ENCODE measurements at regions not wholly inside any gene's neighbourhood (a gene's known extent, or its start where the extent isn't known, plus 50 kb on each side); places are given as distances from the start of the nearest gene placed in this dataset.

GRCh38 chr7:10703059-10703458 is 270.6 kb upstream of the PHF14 start:
- Histone ChIP-seq H4K91ac (ENCODE audit: insufficient read depth, low read depth, low read length) (no peak overlapping the region), H2BK5ac (ENCODE audit: low read depth, low read length, poor library complexity, severe bottlenecking) (no peak overlapping the region), H3K14ac (replicated peaks; ENCODE audit: low read depth, low read length) (no peak overlapping the region), H3K56ac (ENCODE audit: extremely low read depth, insufficient read depth, low read length) (no peak overlapping the region), H3K27ac (ENCODE audit: insufficient read depth, low read length) (no peak overlapping the region), H3K9me3 (ENCODE audit: control insufficient read depth, insufficient read depth, low read length) (peaks cover 6% of the 10 kb centered on the region; the same call in 1 of the 2 replicates), H3K9me1 (ENCODE audit: insufficient read depth, low read length) (no peaks in the 10 kb centered on the region), H4K5ac (ENCODE audit: low read depth, low read length) (no peak overlapping the region), H3K9ac (ENCODE audit: low read depth, low read length) (no peak overlapping the region), H2BK15ac (ENCODE audit: low read depth, low read length) (no peak overlapping the region), H2AK5ac (ENCODE audit: low read depth, low read length) (no peak overlapping the region), H2AK9ac (replicated peaks; ENCODE audit: low read depth, low read length, poor library complexity) (no peak overlapping the region), H3K18ac (ENCODE audit: low read depth, low read length) (no peak overlapping the region), H3K4me2 (ENCODE audit: low read depth, low read length) (no peak overlapping the region), H3K4me3 (ENCODE audit: insufficient read depth, low read depth, low read length) (no peak overlapping the region), H2BK120ac (ENCODE audit: low read depth, low read length) (no peak overlapping the region), H4K8ac (ENCODE audit: low read depth in 2 of 2, low read length in 2 of 2) (no peak overlapping the region), H2AFZ (replicated peaks; ENCODE audit: low read length, poor library complexity) (no peak overlapping the region), H3K27me3 (ENCODE audit: control insufficient read depth, insufficient read depth, low read length) (no peaks in the 10 kb centered on the region), H3K4ac (ENCODE audit: low read depth, low read length) (no peak overlapping the region), H3K79me1 (ENCODE audit: low read depth in 1 of 2, low read length in 2 of 2) (no peaks in the 10 kb centered on the region), H3K23ac (ENCODE audit: low read depth, low read length) (no peak overlapping the region), H3K36me3 (ENCODE audit: control insufficient read depth, insufficient read depth, low read length) (no peaks in the 10 kb centered on the region), H3K4me1 (ENCODE audit: control insufficient read depth, insufficient read depth, low read length) (no peaks in the 10 kb centered on the region), H2BK20ac (ENCODE audit: low read depth, low read length) (no peak overlapping the region), H4K20me1 (ENCODE audit: insufficient read depth, low read length) (no peaks in the 10 kb centered on the region)
- ATAC-seq (ENCODE audit: low read depth) (no peak), DNase-seq (no peak)
- POLR2A ChIA-PET (ENCODE audit: unreplicated experiment), result no interaction called here
- no TSS peak for BruUV-seq (replicated peaks)
- TF ChIP-seq RFX5 (IDR thresholded peaks at IDR 0.05; ENCODE audit: low read depth, low read length) (no peak), ELK1 (IDR thresholded peaks at IDR 0.05; ENCODE audit: borderline replicate concordance, low read depth, low read length) (no peak), RAD21 (IDR thresholded peaks at IDR 0.05; ENCODE audit: low read length) (no peak), NFE2L2 (IDR thresholded peaks at IDR 0.05; ENCODE audit: low read depth, low read length) (no peak), MAZ (IDR thresholded peaks at IDR 0.05; ENCODE audit: borderline replicate concordance, low read depth, low read length) (no peak), POLR2A (IDR thresholded peaks at IDR 0.05; ENCODE audit: low read depth, low read length) (no peak), FOS (IDR thresholded peaks at IDR 0.05; ENCODE audit: low read depth, low read length) (no peak), CEBPB (IDR thresholded peaks at IDR 0.05; ENCODE audit: low read depth, low read length) (no peak), MXI1 (IDR thresholded peaks at IDR 0.05; ENCODE audit: borderline replicate concordance, low read depth, low read length) (no peak), CHD1 (IDR thresholded peaks at IDR 0.05; ENCODE audit: low read depth, low read length) (no peak), SMC3 (IDR thresholded peaks at IDR 0.05; ENCODE audit: low read depth, low read length) (no peak), MAFK (IDR thresholded peaks at IDR 0.05; ENCODE audit: low read depth, low read length) (no peak)
- TF ChIP-seq, protein P1, sequence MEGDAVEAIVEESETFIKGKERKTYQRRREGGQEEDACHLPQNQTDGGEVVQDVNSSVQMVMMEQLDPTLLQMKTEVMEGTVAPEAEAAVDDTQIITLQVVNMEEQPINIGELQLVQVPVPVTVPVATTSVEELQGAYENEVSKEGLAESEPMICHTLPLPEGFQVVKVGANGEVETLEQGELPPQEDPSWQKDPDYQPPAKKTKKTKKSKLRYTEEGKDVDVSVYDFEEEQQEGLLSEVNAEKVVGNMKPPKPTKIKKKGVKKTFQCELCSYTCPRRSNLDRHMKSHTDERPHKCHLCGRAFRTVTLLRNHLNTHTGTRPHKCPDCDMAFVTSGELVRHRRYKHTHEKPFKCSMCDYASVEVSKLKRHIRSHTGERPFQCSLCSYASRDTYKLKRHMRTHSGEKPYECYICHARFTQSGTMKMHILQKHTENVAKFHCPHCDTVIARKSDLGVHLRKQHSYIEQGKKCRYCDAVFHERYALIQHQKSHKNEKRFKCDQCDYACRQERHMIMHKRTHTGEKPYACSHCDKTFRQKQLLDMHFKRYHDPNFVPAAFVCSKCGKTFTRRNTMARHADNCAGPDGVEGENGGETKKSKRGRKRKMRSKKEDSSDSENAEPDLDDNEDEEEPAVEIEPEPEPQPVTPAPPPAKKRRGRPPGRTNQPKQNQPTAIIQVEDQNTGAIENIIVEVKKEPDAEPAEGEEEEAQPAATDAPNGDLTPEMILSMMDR (conservative IDR thresholded peaks at IDR 0.05; ENCODE audit: low read depth, low read length), result no peak
- CTCF ChIA-PET, result no interaction called here
- dilution Hi-C loops (cut with HindIII; ENCODE audit: low sequenced_read_pairs, unreplicated experiment), result no loop called here
- in situ Hi-C loops (cut with MboI; ENCODE audit: low sequenced_read_pairs), result no loop called here
- WGBS, 2 experiments (ENCODE audit: extremely low coverage in 2 of 2, insufficient read length in 1 of 2), result 18% methylated on average over 2 of the region's 3 CpGs; no CpG with 5 or more reads in 1 of the 2 experiments
- intact Hi-C loops (cut with micrococcal nuclease), result no loop called here

All from IMR-90 (cell line).